AML-193 (cell line): ENCODE measurements at regions not wholly inside any gene's neighbourhood (a gene's known extent, or its start where the extent isn't known, plus 50 kb on each side); places are given as distances from the start of the nearest gene placed in this dataset.
"Not testable (repeated sequence)": the region's sequence is repeated elsewhere in the genome, so short reads cannot be mapped to it uniquely, and the experiment has no call there.

ENCODE experiments used
- DNase-seq, 2 experiments: peaks; one replicate each; lab custom pipeline; 2025; lab: John Stamatoyannopoulos, UW

DNA sequence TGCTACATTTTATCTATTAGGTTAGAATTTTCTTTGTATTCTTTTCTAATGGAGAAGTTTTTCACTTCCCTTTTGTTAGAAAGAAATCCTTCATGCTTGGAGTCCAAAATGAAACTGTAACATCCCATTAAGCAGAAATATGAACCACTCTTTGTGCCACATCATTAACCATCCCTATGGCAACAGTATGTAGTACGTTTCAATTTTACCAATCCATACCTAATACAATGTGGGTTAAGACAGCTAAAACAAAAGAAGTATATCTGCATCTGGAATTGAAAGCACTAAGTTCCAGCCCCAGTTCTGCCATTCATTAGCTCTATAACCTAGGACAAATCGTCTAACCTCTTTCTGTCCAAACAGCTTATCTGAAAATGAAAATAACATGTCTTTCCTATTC, 409.2 kb upstream of the SPHKAP start:
- DNase-seq = no peak

DNA sequence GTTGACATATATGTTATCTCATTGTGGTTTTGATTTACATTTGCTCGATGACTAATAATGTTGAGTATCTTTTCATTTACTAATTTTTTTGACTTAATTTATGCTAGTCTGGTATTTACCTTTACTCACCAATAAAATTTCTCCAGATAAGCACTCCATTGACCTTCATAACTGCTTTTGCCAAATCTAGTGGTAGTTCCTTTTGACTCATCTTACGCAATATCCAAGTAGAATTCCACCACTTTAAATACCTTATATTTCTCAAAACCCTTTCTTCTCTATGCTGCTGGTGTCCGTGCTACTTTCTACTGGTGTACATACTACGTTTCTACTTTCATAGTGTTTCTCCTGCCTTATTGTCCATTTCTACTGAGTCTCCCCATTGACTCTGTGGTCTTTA, 407.6 kb upstream of the SPHKAP start:
- no peak for DNase-seq

DNA sequence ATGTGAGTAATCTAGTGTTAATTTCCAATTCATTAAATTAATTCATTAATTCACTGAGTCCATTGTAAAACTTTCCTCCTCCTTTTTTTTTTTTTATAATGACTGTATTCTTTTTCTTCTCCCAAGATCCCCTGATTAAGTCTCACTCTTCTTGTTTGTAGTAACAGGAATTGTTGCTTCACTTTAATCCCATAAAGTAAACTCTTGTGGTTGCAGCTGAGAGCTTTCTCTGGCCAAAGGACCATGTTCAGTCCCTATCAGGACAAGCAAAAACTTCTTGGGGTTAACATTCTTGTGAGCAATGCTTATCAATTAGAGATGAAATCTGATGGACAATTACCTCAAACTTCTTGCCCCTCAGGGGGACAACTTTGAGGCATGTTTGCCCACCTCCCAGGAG, 400.2 kb upstream of the SPHKAP start:
- DNase-seq = no peak

DNA sequence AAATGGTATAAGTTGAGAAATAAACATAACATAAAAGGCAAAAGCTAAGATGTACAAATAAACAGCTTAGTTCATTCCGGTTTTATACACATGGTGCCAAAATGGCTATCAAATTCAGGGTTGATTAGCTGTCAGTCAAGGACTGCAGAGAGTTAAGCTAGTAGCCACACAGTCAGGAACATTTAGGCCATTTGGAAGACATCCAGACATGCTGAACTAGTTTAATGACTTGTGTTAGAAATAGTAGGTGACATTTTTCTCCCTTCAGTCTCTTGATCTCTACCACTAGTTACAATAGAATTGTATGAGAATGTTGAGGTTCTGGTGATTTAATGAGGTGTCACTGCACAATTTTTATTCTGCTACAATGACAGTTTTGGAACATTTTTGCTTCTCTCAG, 394.4 kb upstream of the SPHKAP start:
- no peak for DNase-seq

DNA sequence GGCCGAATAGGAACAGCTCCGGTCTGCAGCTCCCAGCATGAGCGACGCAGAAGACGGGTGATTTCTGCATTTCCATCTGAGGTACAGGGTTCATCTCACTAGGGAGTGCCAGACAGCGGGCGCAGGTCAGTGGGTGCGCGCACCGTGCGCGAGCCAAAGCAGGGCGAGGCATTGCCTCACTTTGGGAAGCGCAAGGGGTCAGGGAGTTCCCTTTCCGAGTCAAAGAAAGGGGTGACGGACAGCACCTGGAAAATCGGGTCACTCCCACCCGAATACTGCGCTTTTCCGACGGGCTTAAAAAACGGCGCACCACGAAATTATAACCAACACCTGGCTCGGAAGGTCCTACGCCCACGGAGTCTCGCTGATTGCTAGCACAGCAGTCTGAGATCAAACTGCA, 386.8 kb upstream of the SPHKAP start:
- not testable (repeated sequence) for DNase-seq

DNA sequence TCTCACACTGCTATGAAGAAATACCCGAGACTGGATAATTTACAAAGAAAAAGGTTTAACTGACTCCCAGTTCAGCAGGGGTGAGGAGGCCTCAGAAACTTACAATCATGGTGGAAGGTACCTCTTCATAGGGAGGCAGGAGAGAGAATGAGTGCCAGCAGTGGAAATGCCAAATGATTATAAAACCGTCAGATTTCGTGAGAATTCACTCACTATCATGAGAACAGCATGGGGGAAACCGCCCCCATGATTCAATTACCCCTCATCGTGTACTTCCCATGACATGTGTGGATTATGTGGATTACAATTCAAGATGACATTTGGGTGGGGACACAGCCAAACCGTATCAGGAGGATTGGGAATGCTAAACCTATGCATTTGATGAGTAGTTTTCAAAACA, 380.3 kb upstream of the SPHKAP start:
- DNase-seq = no peak

DNA sequence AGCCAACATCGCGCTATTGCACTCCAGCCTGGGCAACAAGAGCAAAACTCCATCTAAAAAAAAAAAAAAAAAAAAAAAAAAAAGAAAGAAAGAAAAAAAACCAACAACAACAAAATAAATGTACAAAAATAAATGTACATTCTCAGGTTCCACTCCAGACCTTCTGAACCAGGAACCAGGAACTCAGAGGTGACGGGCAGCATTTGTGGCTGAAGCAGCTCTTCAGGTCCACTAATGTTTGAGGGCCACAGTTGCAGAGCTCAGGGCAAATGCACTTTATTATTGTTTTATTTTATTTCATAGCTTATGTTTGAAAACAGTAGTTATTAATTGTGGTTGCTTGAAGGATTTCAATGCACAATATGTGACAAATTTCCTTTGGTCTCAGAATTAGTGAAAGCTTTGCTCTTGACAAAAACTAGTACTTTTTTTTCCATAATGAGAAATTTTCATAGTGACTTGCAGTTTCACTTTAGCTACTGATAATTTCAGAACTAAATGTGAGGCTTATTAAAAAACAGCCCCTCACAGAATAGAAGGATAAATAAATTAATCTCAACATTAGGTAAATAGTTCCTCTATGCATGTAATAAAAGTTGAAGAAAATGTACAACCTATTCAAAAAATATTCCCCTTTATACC, 378.4 kb upstream of the SPHKAP start:
- no peak for DNase-seq

DNA sequence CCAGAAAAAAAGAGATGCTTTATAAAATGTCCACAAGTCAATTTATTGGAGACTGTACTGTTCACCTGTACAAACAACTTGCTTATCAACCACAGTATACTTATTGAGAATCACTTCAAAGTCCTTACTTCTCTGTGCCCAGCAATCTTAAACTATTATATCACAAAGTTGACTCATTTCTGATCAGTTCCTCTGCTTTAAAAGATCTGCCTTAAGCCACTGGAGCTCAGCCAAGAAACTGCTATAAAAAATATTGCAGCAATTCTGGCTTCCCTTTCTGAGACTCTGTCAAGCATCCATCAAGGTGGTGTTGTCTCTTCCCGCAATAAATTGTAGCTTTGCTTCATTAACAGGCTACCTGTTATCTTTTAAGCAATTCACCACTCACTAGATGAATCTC, 375.2 kb upstream of the SPHKAP start:
- no peak for DNase-seq

DNA sequence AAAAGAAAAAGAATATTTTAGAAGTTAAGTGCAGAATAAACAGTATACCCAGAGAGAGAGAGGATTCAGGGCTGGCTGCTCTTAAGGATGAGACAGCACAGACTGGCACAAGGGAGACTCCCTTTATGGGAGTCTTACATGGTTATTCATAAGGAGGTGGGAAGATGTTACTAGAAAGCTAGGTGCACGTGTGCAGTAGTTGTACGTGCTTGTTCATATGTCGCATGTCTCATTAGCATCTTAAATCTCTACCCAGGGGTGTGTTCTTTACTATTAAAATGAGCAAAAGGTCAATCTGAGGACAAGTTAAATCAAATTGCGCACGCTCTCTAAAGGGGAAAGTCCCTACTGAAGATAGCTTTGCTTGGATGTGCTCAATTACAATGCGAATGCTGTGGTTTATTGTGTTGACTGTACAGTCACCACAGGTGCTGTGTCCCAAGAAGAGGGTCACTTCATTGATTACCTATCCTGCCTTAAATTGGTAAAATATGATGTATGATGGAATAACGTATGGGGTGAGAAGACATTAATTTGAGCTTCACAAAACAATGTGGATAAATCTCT, 368.0 kb upstream of the SPHKAP start:
- no peak for DNase-seq

DNA sequence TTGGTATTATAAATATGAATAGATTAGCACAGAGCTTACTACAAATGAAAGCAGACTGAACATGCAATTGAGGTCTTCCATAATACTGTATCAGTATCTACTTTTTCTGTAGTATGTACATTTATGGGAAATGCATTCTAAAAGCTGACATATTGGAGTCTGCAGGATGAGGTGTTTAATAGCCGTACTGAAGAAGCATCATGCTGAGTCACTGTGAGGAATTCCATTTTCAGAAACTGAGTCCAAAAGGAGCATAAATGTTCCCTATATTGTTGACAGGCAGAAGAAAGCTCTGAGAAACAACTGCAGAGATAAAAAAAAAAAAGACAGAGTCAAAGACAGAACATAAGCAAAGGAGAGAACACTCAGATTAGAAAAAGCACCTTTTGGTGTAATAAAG, 366.7 kb upstream of the SPHKAP start:
- DNase-seq = no peak

DNA sequence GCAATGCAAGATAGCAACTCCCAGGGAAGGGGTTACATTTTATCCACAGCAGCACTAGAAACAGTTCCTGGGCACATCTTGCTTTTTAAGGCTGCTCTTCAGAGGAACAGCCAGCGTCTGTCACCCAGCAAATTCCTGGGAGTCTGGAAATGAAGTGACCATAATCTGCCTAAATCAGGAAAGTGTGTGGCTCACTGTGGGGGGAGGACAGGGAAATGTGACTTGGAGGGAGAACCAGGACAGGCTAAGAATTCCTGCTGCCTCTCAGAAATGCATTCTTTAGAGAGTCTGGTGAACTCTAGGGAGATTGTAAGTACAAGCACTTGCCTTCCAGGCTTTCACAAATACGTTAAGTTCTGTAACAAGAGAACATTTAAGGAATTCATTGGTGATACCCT, 364.3 kb upstream of the SPHKAP start:
- DNase-seq = no peak

DNA sequence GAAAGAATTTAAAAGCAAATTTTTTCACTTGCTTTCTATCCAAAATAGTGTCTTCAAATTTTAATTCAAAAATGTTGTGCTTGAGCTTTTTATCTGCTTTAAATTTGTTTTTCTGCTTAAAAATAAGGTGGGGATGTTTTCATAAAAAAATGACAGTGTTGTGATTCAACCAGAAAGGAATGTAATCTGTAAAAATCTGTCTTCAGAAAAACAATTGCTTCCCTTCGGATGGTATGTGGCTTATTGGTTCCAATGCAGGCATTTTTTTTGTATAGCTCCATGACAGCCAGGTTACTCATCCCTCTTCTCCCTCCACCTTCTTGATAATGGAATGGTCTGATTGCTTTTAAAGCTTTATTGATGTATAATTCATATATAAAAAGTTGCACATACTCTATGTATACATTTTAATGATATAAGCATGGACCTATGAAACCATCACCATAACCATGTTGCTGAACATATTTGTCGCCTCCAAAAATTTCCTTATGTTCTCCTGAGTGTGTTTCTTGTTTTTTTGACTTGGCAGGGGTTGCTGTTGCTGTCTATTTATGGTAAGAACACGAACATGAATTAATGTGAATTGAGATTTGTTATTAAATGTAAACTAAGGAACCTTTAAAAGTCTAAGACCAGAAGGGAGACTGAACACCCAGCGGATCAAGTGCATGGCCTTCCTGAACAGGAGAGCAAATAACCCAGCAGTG, 363.7 kb upstream of the SPHKAP start:
- DNase-seq = no peak

DNA sequence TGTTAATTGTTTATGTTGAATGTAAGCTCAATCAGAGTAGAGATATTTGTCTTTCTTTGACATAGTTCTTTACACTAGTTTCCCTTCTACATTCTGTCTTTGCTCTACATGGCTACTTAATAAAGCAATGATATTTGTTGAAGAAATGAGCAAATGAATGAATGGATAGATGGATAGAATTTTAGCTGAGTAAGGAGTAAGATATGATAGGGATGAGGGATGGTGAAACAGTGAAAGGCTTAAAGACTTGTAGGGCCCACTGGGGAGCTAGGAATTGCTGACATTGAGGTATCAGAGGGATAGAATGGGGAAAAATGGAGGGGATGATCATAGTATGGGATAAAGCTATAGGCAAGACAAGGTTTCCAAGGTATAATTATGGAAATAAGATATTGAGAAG, 361.6 kb upstream of the SPHKAP start:
- DNase-seq = no peak

DNA sequence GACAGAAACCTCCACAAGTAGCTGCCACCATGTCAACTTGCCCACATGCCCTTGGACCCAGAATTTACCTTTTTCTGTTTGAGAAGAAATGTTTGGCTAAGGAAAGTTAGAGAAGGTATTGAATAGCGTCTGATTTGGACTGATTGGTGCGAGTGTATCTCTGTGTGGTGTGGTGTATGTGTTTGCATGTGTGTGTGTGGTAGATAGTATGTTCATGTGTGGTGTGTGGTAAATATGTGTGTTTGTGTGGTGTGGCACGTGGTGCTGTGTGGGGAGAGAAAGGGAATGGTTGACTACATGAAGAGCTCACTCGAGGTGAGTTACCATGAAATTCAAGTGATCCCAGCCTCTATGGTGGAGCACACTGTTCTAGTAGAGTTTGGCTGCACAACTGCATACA, 360.8 kb upstream of the SPHKAP start:
- DNase-seq = no peak

DNA sequence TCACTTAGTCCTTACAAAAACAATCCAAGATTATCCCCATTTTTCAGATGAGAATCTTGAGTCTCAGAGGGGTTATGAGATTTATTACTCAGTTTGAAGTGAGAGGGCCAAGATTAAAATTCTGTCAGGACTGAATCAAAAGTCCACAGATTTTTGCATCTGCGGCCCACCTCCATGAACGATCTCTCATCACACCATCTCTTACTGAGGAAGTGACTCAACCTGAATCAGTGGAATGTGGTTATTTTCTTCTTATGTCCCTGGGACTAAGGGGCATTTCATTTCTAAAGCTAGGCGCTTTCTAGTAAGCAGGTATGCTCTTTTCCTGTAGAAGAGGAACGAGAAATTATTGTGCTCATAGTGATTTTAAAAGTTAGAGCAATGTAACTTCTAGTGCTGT, 360.3 kb upstream of the SPHKAP start:
- no peak for DNase-seq

DNA sequence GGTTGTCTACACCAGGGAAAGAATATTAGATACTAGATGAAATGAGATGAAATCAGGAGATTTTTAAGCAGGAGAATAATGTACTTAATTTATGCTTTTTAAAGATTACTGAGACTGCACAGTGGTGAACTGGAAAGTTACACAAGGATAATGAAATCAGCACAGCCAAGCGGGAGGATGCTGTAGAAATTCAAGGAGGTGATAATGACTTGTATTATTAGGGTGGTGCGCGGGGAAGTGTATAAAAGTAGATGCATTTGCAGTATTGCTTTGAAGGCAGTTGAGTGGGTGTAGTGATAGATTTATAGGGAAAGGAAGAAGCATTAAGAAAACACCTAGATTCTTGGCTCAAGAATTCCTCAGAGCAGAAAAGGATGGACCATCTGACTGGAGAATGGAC, 359.5 kb upstream of the SPHKAP start:
- DNase-seq = no peak

DNA sequence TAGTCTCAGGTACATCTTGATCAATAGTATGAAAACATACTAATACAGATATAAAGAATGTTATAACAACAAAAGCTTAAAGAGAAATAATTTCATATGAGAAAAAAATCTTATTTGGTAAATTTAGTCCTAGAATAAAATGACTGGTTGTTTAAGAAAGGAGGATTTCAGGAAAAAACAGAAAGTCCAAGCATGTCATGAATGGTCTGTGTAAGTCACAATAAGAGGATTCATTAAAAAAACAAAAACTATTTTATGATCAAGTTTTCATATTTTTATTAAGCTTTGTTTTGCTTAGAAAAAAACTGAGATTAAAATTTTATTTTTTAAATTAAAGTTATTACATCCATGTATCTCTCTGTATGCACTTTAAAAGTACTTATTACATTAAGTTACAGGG, 353.9 kb upstream of the SPHKAP start:
- DNase-seq = no peak

DNA sequence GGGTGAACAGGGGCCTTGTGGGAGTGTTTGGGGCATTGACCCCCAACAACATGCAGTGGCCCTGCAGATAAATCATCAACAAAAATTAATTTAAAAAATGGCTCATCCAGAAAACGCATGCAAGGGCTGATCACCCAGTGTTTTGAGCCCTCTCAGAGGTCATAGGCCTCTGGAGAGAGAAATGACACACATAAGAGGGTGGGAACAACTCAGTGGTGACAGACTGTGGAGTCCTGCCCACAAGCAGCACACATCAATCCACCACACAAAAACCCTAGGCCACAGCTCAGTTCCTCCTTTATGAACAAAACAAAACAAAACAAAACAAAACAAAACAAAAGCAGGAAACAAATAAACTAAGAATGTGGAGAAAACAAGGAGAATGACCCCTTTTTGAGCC, 351.7 kb upstream of the SPHKAP start:
- DNase-seq = no peak

DNA sequence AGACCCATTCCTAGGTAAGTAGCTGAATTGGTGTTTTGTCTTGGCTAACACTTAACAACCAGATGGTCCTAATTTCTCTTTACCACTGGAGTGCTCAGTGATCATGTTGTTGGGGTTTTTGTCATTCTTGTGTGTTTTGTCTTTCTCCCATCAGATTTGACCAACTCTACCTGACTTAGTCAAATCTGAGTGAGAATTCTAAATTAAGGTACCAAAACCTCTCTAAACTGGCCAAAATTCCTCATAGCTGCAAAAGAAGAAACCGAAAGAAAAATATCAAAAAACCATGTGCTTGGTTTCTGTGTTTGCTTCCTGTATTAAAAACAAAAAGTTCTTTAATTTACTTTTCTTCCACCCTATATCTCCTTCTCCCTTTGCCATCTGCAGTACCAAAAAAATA, 350.7 kb upstream of the SPHKAP start:
- DNase-seq = no peak

DNA sequence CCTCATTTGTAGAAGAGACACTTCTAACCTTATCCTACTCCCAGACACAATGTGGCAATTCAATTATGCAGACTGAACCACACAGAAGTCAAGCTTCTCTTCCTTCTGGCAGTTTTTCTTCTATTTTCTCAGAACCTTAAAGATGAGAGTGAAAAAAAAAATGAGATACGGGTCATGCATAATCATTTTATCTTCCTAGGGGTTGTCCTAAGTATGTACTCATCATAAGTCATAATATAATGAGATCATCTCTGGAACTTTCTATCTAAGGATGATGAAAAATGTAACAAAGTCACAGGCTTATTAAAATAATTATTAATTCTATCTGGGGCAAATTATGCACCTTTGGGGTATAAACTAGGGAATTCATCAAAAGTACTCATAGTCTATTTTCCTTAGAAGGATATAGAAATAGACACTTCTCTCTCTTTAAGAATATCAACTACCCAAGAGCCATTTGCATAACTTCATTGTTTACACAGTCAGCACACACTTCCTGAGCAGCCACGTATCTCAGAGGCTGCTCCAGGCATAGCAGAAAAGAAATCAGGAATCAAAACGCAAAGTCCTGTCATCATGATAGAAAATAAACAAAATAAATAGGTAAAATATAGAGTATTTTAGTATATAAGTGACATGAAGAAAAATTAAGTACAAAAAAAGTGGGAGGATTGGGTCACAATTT, 345.9 kb upstream of the SPHKAP start:
- DNase-seq = no peak

DNA sequence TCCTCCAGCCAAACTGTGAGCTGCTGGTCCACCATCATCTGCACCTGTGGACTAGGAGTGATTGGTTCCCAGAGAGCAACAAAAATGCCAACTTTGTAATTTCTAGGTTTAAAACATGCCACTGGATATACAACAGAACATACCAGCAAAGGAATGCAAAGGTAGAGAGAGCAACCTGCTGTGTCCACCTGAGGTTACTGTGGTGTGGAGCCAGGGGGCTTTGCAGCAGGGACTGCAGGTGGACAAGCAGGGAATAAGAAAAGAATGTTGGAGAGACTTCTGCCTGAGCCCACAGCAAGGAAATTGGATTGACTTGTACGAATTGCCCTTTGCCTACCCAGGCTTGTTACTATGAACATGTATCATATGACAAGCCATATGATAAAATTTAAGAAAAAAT, 345.2 kb upstream of the SPHKAP start:
- DNase-seq = no peak

DNA sequence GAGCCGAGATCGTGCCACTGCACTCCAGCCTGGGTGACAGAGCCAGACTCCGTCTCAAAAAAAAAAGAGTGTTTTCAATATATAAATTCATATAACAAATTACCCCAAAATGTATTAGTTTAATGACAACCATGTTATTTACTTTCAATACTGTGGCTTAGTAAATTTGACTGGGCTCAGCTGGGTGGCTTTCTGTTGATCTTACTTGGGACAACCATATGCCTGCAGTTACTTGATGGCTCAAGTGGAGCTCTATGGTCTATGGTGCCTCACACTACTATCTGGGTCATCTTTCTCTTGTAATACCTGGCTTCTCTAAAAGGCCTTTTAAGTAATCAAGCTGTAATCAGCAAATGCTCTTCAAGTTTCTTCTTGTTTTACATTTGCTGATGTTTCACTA, 341.5 kb upstream of the SPHKAP start:
- no peak for DNase-seq

DNA sequence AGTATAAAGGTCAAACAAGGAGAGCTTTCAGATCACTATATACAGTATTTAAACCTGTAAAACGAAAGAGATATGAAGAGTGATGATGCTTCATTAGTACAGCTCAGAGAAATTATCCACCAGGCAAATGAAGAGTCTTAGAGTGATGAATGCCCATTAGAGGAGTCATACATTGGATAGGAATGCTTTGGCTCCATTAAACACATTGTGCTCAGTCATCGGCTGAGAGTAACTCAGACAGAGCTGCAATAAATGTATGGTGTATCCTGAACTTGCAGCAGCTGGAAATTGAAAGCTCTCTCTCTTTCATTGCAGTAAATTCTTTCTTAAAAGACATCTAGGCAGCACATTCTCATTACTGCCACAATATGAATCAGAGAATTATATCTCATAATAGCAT, 340.8 kb upstream of the SPHKAP start:
- DNase-seq = no peak
